GM18511 (cell line): ENCODE measurements at regions not wholly inside any gene's neighbourhood (a gene's known extent, or its start where the extent isn't known, plus 50 kb on each side); places are given as distances from the start of the nearest gene placed in this dataset.
A peak's percentile ranks its signal among the peaks of the same experiment; 100 is the strongest.
"Not testable (repeated sequence)": the region's sequence is repeated elsewhere in the genome, so short reads cannot be mapped to it uniquely, and the experiment has no call there.

ENCODE experiments used
- ATAC-seq: cut with Tn5 transposase; IDR thresholded peaks from one replicate; pipeline ENCODE4 v1.9.1; 2021; ENCODE audit warnings: mild to moderate bottlenecking, moderate library complexity; ENCODE audit not compliant: unreplicated experiment

- peak; percentile 90 for ATAC-seq
These were observed 451.0 kb upstream of the SLC10A2 start for GRCh38 chr13:103517066-103517767.

- no peak for ATAC-seq
These were observed 450.0 kb upstream of the SLC10A2 start for GRCh38 chr13:103516015-103516795.

- ATAC-seq = no peak
These were observed 449.2 kb upstream of the SLC10A2 start for GRCh38 chr13:103515410-103515809.

GRCh38 chr13:103514619-103515018, 448.4 kb upstream of the SLC10A2 start:
- ATAC-seq = no peak

GRCh38 chr13:103514188-103514587, 448.0 kb upstream of the SLC10A2 start:
- no peak for ATAC-seq

GRCh38 chr13:103510007-103510535, 443.9 kb upstream of the SLC10A2 start:
- no peak for ATAC-seq

- ATAC-seq = no peak
These were observed 431.2 kb upstream of the SLC10A2 start for GRCh38 chr13:103497404-103497803.

GRCh38 chr13:103487841-103488240, 421.6 kb upstream of the SLC10A2 start:
- ATAC-seq = no peak

GRCh38 chr13:103473081-103473480, 406.9 kb upstream of the SLC10A2 start:
- no peak for ATAC-seq

- ATAC-seq = no peak
These were observed 405.7 kb upstream of the SLC10A2 start for GRCh38 chr13:103471896-103472295.

GRCh38 chr13:103469771-103470170, 403.6 kb upstream of the SLC10A2 start:
- no peak for ATAC-seq

GRCh38 chr13:103466761-103467160, 400.5 kb upstream of the SLC10A2 start:
- no peak for ATAC-seq

GRCh38 chr13:103460246-103460645, 394.0 kb upstream of the SLC10A2 start:
- not testable (repeated sequence) for ATAC-seq

- not testable (repeated sequence) for ATAC-seq
These were observed 390.8 kb upstream of the SLC10A2 start for GRCh38 chr13:103457050-103457449.

- ATAC-seq = no peak
These were observed 385.4 kb upstream of the SLC10A2 start for GRCh38 chr13:103451656-103452055.

- no peak for ATAC-seq
These were observed 377.4 kb upstream of the SLC10A2 start for GRCh38 chr13:103443604-103444003.

GRCh38 chr13:103437651-103438050, 371.4 kb upstream of the SLC10A2 start:
- no peak for ATAC-seq

- no peak for ATAC-seq
These were observed 369.9 kb upstream of the SLC10A2 start for GRCh38 chr13:103436057-103436654.

- no peak for ATAC-seq
These were observed 365.6 kb upstream of the SLC10A2 start for GRCh38 chr13:103431856-103432255.

GRCh38 chr13:103430368-103430767, 364.2 kb upstream of the SLC10A2 start:
- no peak for ATAC-seq

- no peak for ATAC-seq
These were observed 343.8 kb upstream of the SLC10A2 start for GRCh38 chr13:103410002-103410401.

- ATAC-seq = peak; percentile 46
These were observed 340.8 kb upstream of the SLC10A2 start for GRCh38 chr13:103406967-103407366.
